Inflammatory macrophage (primary cell): ENCODE measurements at regions not wholly inside any gene's neighbourhood (a gene's known extent, or its start where the extent isn't known, plus 50 kb on each side); places are given as distances from the start of the nearest gene placed in this dataset.

Source experiments
- DNase-seq, 2 donors: peaks; one replicate each; pipeline ENCODE4 v3.0.0-alpha.2; 2020 to 2022

- DNase-seq: no peak
Observed at GRCh38 chr7:132733860-132734259, 157.6 kb upstream of the PLXNA4 start.

GRCh38 chr7:132732321-132732865, 156.1 kb upstream of the PLXNA4 start:
- no peak for DNase-seq

DNA sequence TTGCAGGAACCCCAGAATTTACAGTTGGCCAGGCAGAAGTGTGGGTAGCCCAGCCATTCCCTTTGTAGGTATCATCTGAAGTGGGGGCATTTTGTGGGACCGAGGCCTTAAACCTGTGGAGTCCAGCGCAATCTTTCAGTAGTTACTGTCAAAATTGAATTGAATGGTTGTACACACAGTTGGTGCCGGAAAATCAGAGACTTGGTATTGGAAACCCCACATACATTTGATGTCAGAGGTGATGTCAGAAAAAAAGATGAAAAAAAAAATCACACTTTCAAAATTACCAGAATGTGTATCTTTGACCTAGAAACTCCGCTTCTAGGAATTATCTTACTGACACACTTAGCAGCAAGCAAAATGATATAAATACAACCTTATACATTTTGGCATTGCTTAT, 153.8 kb upstream of the PLXNA4 start:
- DNase-seq: no peak

DNA sequence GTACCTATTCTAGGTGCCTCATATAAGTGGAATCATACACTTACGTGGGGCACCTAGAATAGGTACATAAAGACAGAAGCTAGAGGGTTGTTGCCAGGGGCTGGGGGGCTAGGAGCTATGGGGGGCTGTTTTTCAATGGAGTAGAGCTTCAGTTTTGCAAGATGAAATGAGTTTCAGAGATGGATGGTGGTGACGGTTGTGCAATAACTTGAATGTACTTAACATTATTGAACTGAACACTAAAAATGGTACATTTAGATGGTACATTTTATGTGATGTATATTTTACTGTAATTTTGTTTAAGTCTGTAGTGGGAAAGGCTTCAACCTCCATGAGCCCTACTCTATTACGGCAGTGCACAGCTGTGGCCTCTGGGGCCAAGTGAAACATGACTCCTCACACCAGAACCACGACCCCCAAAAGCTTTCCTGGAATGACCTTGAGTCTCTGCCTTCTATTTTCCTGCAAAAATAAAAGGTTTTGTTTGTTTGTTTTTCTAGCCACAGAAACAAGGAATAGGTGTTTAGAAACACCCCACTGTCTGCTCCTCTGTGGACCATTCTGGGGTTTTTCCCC, 147.3 kb upstream of the PLXNA4 start:
- DNase-seq: no peak

DNA sequence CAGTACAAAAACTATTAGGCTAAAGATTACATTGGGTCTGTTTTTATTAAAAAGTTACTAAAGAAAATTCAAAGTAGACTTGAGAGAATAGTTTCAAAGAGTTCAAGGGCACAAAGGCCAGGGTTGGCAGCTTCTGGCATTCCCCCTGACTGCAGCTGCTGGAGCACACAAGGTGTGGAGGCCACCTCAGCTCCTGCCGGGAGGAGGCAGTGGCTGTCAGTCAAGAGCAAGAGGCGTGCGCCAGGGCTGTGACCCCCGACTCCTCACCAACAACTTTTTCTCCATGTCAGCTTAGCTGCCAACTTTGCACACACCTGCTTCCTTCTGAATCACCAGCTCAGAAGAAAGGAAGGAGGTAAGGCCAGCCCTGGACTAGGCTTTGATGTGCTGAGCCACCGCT, 144.6 kb upstream of the PLXNA4 start:
- DNase-seq: no peak

DNA sequence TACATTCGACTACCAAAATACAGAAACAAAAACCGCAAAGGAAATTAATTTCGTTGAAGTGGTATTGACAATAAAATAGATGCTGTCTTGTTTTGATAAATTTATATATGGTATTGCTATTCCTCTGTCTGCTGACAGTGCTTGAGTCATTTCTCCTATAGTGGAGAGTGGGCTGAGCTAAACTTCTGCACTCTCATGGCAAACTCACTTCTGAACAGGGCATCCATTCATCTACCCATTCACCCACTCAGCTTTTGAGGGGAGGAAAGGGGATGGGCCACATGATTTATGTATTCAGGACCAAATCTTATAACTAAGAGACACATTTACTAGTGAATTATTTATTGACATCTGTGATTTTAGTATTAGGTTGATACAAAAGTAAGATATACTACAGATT, 137.6 kb upstream of the PLXNA4 start:
- DNase-seq: no peak

- peak; percentile 13 to 24 for DNase-seq
Observed at GRCh38 chr7:132709971-132710567, 133.8 kb upstream of the PLXNA4 start.

GRCh38 chr7:132708470-132708869, 132.2 kb upstream of the PLXNA4 start:
- no peak for DNase-seq

GRCh38 chr7:132705146-132705545, 128.9 kb upstream of the PLXNA4 start:
- peak; percentile 4 to 32 for DNase-seq

DNA sequence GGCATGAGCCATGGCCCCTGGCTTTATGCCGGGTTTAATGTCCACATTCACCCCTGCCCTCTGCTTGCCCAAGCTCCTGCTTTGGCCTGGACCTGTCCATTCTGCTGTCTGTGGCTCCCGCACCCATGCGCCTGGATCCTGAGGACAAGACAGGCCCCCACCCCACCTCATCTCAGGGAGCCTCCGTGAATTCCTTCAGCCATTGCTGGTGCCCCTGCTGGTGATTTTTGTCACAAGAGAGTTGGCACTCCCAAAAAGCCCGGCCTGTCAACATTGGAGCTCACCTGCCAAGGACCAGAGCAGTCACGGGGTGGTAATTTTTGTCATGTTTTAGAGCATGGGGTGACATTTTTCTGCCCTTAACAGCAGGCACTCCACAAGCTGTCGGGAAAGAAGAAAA, 127.5 kb upstream of the PLXNA4 start:
- no peak for DNase-seq

GRCh38 chr7:132697003-132697402, 120.7 kb upstream of the PLXNA4 start:
- DNase-seq: no peak

GRCh38 chr7:132696332-132696731, 120.1 kb upstream of the PLXNA4 start:
- DNase-seq: no peak

- no peak for DNase-seq
Observed at GRCh38 chr7:132691201-132691600, 114.9 kb upstream of the PLXNA4 start.

GRCh38 chr7:132690174-132690573, 113.9 kb upstream of the PLXNA4 start:
- DNase-seq: no peak

- DNase-seq: no peak
Observed at GRCh38 chr7:132687981-132688383, 111.7 kb upstream of the PLXNA4 start.

DNA sequence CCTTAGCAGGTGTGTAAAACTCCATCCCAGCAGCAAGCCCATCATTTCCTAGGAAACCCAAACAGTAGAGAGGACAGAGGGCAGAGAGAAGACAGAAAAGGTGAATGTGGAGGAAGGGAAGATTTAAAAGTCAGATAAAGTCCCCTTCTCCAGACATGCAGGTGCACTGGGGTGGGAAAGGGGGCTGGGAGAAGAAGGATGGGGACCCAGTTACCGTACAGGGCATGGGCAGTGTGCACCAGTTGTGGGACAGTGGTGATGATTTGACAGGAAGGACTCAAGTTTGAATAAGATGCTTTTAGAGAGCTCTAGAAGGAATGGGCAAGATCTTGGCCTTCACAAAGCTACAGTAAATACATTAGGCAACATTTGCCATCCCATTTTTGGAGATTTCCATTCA, 110.7 kb upstream of the PLXNA4 start:
- DNase-seq: no peak

DNA sequence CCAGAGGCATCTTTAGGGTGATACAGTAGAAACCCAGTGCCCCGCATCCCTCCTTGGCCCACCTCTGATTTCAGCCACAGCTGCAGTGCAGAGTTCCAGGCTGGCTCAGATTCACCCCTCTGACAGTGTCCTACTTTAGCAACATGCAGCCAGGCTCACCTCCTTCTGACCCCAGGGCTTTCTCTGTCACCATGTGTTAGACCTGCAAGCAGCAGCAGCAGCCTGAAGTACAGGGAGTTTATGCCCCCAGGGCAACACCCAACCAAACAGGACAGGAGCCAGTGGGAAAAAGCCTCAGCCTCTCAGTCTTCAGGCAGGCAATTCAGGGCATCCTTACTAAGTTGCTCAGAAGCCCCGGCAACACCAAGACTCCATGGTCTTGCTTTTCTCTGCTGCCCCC, 109.0 kb upstream of the PLXNA4 start:
- no peak for DNase-seq

DNA sequence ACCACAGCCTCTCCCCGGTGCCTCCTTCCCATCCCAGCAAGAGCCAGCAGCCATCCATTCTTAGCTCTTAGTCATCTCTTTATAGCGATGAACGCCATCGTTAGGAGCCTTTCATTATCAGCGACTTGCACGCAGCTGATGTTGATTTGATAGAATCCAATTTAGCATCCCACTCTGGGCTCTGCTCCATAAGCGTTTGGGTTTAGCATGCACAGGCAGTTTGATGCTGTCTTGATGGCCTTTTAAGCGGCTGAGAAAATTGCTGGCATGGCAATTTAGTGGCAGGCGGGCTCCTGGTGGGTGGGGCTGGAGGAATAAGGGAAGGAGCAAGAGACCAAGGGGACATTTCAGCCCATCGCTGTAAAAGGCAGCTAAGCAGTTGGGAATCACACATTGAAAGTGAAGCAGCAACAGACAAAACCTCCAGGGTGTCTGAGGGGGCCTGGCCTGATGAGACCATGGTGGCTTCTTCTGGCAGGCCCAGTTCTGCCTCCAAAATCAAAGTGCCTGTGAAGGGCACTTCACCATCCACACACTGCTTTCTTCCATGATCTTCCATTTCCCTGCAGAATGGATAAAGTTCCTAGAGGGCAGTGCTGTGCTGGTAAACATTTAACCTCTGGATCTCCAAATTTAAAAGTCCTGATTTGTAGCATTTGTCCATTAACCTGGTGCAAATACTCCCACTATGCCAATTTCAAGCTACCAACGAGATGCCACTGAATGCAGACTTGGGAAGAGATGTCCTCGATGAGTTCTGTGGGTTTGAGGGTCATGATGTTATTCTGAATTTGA, 107.8 kb upstream of the PLXNA4 start:
- no peak for DNase-seq

DNA sequence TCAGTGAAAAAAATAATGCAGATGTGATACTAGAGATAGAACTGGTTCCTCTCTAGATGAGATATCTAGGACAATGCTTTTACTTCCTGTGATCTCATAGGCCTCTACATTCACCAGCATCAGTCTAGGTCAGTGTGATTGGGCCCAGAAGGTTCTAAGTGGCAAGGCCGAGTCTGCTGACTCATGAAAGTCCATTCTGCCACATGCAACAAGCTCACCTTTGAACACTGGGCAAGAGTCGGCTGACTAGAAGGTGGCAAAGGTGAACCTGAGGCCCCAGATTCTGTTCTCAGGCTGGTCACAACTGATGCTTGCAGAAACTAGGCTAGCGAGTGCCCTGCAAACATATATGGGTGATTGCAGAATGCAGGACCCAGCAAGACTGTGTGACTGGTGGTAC, 105.7 kb upstream of the PLXNA4 start:
- no peak for DNase-seq

GRCh38 chr7:132680590-132680989, 104.3 kb upstream of the PLXNA4 start:
- peak in 1 of 2 donors; percentile 38 for DNase-seq

GRCh38 chr7:132678656-132679055, 102.4 kb upstream of the PLXNA4 start:
- DNase-seq: no peak

GRCh38 chr7:132677918-132678317, 101.6 kb upstream of the PLXNA4 start:
- no peak for DNase-seq

DNA sequence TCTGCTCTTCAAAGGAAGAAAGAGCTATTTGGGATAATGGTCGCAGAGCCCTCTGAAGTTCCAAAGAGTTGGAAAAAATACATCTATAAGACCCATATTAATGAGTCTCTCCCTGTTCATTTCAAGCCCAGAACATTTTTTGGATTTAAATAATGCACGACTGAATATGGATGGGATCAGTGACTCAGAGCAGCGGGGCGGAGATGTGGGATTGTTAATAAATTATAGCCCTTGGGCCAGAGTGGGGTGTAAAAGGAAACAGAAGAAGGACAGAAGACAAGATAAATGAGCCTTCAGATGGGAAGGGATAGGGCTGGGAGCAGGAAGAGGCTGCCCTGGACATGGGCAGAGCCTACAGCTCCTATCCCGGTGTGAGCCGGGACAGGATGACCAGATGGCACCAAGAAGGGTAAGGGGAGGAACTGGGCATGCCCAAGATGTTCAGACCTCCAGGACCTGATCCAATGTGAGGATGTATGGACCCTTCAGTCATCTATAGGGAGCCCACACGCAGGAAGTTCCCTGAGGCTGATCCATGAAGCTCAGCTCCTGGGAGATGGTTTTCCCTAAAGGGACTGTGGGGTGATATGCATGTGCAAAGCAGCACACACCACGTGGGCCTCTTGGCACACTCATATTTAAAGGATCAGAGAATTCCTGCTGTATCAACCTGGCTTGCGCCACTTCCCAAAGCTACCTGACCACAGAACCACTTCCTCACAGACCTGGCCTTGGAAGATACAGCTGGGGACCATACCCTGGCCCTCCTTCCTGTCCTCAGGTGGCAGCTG, 96.1 kb upstream of the PLXNA4 start:
- no peak for DNase-seq
